Esophagus muscularis mucosa (tissue), 4 donors: ENCODE measurements at regions not wholly inside any gene's neighbourhood (a gene's known extent, or its start where the extent isn't known, plus 50 kb on each side); places are given as distances from the start of the nearest gene placed in this dataset.
"Not testable (repeated sequence)": the region's sequence is repeated elsewhere in the genome, so short reads cannot be mapped to it uniquely, and the experiment has no call there.

ENCODE experiments used
- DNase-seq: peaks from one replicate; pipeline ENCODE4 v3.0.0-alpha.2; 2017; ENCODE audit errors: extremely low spot score
- H3K27ac ChIP-seq, 4 donors: fragments of 200-600 bp; sonication (generic); replicated peaks in 1 of 4; 1 replicate in 3 of 4; 2 replicates in 1 of 4; pipeline ENCODE4 v1.5.1; 2016 to 2019; ENCODE audit warnings: mild to moderate bottlenecking in 1 of 4
- H3K27me3 ChIP-seq, 4 donors: fragments of 200-600 bp; sonication (generic); one replicate each; pipeline versions ENCODE4 v1.5.1 to v1.6.0; 2016 to 2019
- H3K36me3 ChIP-seq, 4 donors: fragments of 200-600 bp; sonication (generic); one replicate each; pipeline ENCODE4 v1.5.1; 2016 to 2019
- H3K4me1 ChIP-seq, 4 donors: fragments of 200-600 bp; sonication (generic); one replicate each; pipeline ENCODE4 v1.5.1; 2016 to 2019
- H3K4me3 ChIP-seq, 4 donors: fragments of 200-600 bp; sonication (generic); 1 replicate in 2 of 4; 2 replicates in 2 of 4; pipeline ENCODE4 v1.5.1; 2016 to 2019; ENCODE audit warnings: mild to moderate bottlenecking in 4 of 4, moderate library complexity in 1 of 4
- H3K9me3 ChIP-seq, 4 donors: fragments of 200-600 bp; sonication (generic); 1 replicate in 3 of 4; 2 replicates in 1 of 4; pipeline ENCODE4 v1.5.1; 2016 to 2019
- CTCF ChIP-seq, 3 experiments: fragments of 200-600 bp in 2 of 3; fragments of 450-650 bp in 1 of 3; sonication (generic) in 2 of 3; IDR thresholded peaks; one replicate each; pipeline ENCODE4 v1.5.1; 2017 to 2019; ENCODE audit warnings: antibody characterized with exemption in 3 of 3, mild to moderate bottlenecking in 2 of 3, moderate library complexity in 1 of 3
- EP300 ChIP-seq: sonication (generic); formaldehyde crosslinking; IDR thresholded peaks from one replicate; pipeline ENCODE4 v1.6.1; 2017; ENCODE audit warnings: antibody characterized with exemption
- POLR2A ChIP-seq: fragments of 450-650 bp; IDR thresholded peaks from one replicate; pipeline ENCODE4 v1.6.1; 2017; ENCODE audit warnings: antibody characterized with exemption, moderate library complexity, mild to moderate bottlenecking, low read depth
- POLR2AphosphoS5 ChIP-seq, 2 donors: sonication (generic); formaldehyde crosslinking; IDR thresholded peaks; one replicate each; pipeline ENCODE4 v1.6.1; 2017; ENCODE audit warnings: antibody characterized with exemption in 2 of 2
- WGBS: methylation state at CpG from one replicate; pipeline ENCODE4 v1.1.5; 2018; 5-methylcytosine and 5-hydroxymethylcytosine counted together
- intact Hi-C: fragments of 100-400 bp; cut with DNase I; formaldehyde crosslinking; loops from one replicate; pipeline ENCODE4 v1.15.1; 2023

DNA sequence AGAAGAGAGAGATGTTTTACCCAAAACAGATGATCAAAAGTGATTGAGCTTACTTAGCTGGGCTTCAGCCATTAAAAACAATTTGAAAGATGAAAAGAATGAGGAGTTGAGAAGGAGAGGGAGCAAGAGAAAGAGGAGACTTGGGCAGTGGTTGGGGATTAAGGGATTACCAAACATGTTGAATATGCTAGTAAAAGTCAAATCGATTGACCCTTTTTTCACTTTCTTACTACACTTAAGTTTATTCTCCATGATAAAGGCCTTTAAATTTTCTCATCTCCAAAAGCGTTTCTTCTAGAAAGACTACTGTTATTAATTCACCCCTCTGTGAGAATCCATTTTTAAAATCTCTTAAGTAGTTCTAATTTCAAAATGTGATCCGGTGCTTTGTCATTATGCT, 1254.0 kb upstream of the PHF14 start:
- Histone ChIP-seq H3K4me3 (no peak overlapping the region), H3K27me3 (no peaks in the 10 kb centered on the region), H3K4me1 (no peaks in the 10 kb centered on the region), H3K27ac (no peak overlapping the region), H3K9me3 (no peaks in the 10 kb centered on the region), H3K36me3 (no peaks in the 10 kb centered on the region)
- intact Hi-C loops = no loop called here
- 86% methylated on average over 3 of the region's 3 CpGs for WGBS
- DNase-seq = no peak
- TF ChIP-seq POLR2A (no peak), POLR2AphosphoS5 (IDR thresholded peaks at IDR 0.05) (no peak), EP300 (no peak)

DNA sequence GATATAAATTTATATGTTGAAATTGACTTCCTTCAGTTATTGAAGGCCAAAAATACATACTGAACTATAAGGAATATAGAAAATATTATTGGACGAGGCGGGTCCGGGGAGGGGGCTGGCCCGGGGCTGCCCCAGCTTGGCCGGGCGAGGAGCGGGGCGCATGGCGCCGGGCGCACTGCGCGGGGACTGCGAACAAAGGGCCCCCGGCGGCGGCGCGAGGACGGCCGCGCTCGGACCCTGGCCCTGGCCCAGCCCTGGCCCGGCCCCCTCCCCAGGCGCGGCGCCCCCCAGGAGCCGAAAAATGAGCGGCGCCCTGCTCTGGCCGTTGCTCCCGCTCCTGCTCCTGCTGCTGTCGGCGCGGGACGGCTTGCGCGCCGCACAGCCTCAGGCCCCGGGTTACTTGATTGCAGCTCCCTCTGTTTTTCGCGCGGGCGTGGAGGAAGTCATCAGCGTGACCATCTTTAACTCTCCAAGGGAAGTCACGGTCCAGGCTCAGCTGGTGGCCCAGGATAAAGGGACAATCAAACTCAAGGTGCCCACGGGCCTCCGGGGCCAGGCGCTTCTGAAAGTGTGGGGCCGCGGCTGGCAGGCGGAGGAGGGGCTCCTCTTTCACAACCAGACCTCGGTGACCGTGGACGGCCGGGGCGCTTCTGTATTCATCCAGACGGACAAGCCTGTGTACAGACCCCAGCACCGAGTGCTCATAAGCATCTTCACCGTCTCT, 1247.6 kb upstream of the PHF14 start:
- H3K4me1 ChIP-seq, H3K27ac ChIP-seq, intact Hi-C loops, H3K9me3 ChIP-seq, H3K36me3 ChIP-seq, H3K27me3 ChIP-seq, H3K4me3 ChIP-seq, DNase-seq: not testable (repeated sequence)
- WGBS = 100% methylated on average over 4 of the region's 60 CpGs

DNA sequence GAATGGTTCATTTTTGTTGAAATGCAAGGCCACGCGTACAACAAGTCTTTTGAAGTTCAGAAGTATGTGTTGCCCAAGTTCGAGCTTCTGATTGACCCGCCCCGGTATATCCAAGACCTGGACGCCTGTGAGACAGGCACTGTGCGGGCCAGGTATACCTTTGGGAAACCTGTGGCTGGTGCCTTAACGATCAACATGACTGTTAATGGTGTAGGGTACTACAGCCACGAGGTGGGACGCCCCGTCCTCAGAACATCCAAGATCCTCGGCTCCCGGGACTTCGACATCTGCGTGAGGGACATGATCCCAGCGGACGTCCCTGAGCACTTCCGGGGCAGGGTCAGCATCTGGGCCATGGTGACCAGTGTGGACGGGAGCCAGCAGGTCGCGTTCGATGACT, 1246.9 kb upstream of the PHF14 start:
- WGBS = 98% methylated on average over 8 of the region's 22 CpGs
- H3K4me1 ChIP-seq, intact Hi-C loops, H3K36me3 ChIP-seq, H3K27ac ChIP-seq, H3K4me3 ChIP-seq, H3K9me3 ChIP-seq, DNase-seq, H3K27me3 ChIP-seq: not testable (repeated sequence)

- H3K4me1 ChIP-seq, H3K36me3 ChIP-seq, H3K27ac ChIP-seq, DNase-seq, H3K9me3 ChIP-seq, H3K27me3 ChIP-seq, H3K4me3 ChIP-seq, intact Hi-C loops: not testable (repeated sequence)
- WGBS = 94% methylated on average over 11 of the region's 13 CpGs
Observed at GRCh38 chr7:9727467-9727869, 1246.2 kb upstream of the PHF14 start.

DNA sequence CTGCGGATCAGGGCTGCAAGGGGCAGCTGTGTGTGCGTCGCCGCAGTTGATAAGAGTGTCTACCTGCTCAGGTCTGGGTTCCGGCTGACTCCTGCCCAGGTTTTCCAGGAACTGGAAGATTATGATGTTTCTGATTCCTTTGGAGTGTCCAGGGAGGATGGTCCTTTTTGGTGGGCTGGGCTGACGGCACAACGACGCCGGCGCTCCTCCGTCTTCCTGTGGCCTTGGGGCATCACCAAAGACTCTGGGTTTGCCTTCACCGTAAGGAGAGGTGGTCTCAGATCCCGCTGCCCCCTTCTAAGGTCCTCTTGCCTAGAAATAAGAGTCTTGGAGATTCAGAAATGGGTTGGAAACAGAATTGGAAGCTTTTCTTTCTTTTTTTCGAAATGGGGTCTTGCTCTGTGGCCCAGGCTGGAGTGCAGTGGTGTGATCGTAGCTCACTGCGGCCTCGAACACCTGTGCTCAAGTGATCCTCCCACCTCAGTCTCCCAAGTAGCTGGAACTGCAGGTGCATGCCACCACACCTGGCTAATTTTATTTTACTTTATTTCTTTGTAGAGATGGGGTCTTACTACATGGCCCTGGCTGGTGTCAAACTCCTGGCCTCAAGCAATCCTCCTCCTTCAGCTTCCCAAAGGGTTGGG, 1245.5 kb upstream of the PHF14 start:
- 92% methylated on average over 16 of the region's 17 CpGs for WGBS
- not testable (repeated sequence) for DNase-seq

GRCh38 chr7:9752033-9752432, 1221.6 kb upstream of the PHF14 start:
- H3K27ac ChIP-seq = no peak overlapping the region
- H3K36me3 ChIP-seq = no peaks in the 10 kb centered on the region
- H3K9me3 ChIP-seq = peaks cover 0 to 14% (median 13%) of the 10 kb centered on the region in 4 donors
- intact Hi-C loops = no loop called here
- no peaks in the 10 kb centered on the region for H3K4me1 ChIP-seq
- WGBS = 81% methylated on average over 4 of the region's 4 CpGs
- DNase-seq = no peak
- no peak overlapping the region for H3K4me3 ChIP-seq
- TF ChIP-seq POLR2A (no peak), CTCF (IDR thresholded peaks at IDR 0.05) (no peak), EP300 (no peak), POLR2AphosphoS5 (IDR thresholded peaks at IDR 0.05) (no peak)
- H3K27me3 ChIP-seq = no peaks in the 10 kb centered on the region

More for the DNA sequence above, 1245.5 kb upstream of the PHF14 start:
- H3K27me3 ChIP-seq, H3K4me1 ChIP-seq, H3K36me3 ChIP-seq, intact Hi-C loops, H3K9me3 ChIP-seq, H3K27ac ChIP-seq, H3K4me3 ChIP-seq: not testable (repeated sequence)

GRCh38 chr7:9761224-9761623, 1212.4 kb upstream of the PHF14 start:
- Histone ChIP-seq H3K36me3 (no peaks in the 10 kb centered on the region), H3K4me1 (no peaks in the 10 kb centered on the region), H3K27ac (no peak overlapping the region), H3K27me3 (no peaks in the 10 kb centered on the region), H3K4me3 (no peak overlapping the region), H3K9me3 (no peaks in the 10 kb centered on the region)
- DNase-seq = no peak
- TF ChIP-seq CTCF (IDR thresholded peaks at IDR 0.05) (no peak), POLR2A (no peak), POLR2AphosphoS5 (IDR thresholded peaks at IDR 0.05) (no peak), EP300 (no peak)
- 39% methylated on average over 2 of the region's 2 CpGs for WGBS
- intact Hi-C loops = no loop called here
